Endothelial cell of umbilical vein (primary cell): ENCODE measurements at regions not wholly inside any gene's neighbourhood (a gene's known extent, or its start where the extent isn't known, plus 50 kb on each side); places are given as distances from the start of the nearest gene placed in this dataset.

Experiments used
- BruUV-seq: library from RNA; stranded (reverse); fragments of 400-500 nt; replicated peaks from 2 replicates; lab custom pipeline; 2021; lab: Mats Ljungman, UMichigan
- CTCF ChIA-PET: fragments of 300-600, 350-600 bp; sonication (Branson Sonifier 250); formaldehyde crosslinking; loops from one replicate; lab custom pipeline; 2021; ENCODE audit warnings: antibody characterized with exemption, inconsistent platforms; lab: Charles Lee
- POLR2A ChIA-PET: fragments of 300-600, 350-600 bp; sonication (Branson Sonifier 250); formaldehyde crosslinking; loops from one replicate; lab custom pipeline; 2021; ENCODE audit warnings: antibody characterized with exemption, inconsistent platforms; lab: Charles Lee
- DNase-seq: peaks from one replicate; pipeline ENCODE4 v3.0.0-alpha.2; 2011; ENCODE audit warnings: low read depth, low spot score
- FAIRE-seq: peaks from 2 replicates; lab custom pipeline; 2011; peaks lifted over from hg19 to GRCh38; lab: Jason Lieb, UNC
- H2AFZ ChIP-seq: 2 replicates; pipeline ENCODE4 v1.6.0; 2012; ENCODE audit warnings: low read depth, low read length, control low read depth, inconsistent platforms
- H3K27ac ChIP-seq: 2 replicates; pipeline ENCODE4 v1.5.1; 2011; ENCODE audit warnings: low read depth, mild to moderate bottlenecking, control low read depth, low read length, moderate library complexity; ENCODE audit not compliant: insufficient read depth
- H3K27me3 ChIP-seq, 2 experiments: 2 replicates each; pipeline versions ENCODE4 v1.6.0 to v1.6.1; 2011; ENCODE audit warnings: low read length in 2 of 2, mixed read lengths in 1 of 2; ENCODE audit not compliant: control insufficient read depth in 2 of 2, insufficient read depth in 2 of 2
- H3K36me3 ChIP-seq, 2 experiments: 2 replicates in 1 of 2; 3 replicates in 1 of 2; pipeline ENCODE4 v1.5.1; 2011; ENCODE audit warnings: low read length in 2 of 2, mild to moderate bottlenecking in 1 of 2, moderate library complexity in 1 of 2; ENCODE audit not compliant: control insufficient read depth in 2 of 2, insufficient read depth in 2 of 2; ENCODE audit errors: extremely low read depth in 1 of 2
- H3K4me1 ChIP-seq: 3 replicates; pipeline ENCODE4 v1.5.1; 2011; ENCODE audit warnings: mild to moderate bottlenecking, low read length; ENCODE audit not compliant: control insufficient read depth, insufficient read depth; ENCODE audit errors: extremely low read depth
- H3K4me2 ChIP-seq: 2 replicates; pipeline ENCODE4 v1.6.1; 2011; ENCODE audit warnings: low read length, control low read depth, mixed read lengths; ENCODE audit not compliant: insufficient read depth
- H3K4me3 ChIP-seq, 3 experiments: fragments of 200-600 bp in 1 of 3; sonication (generic), shearing (Covaris generic) in 1 of 3; replicated peaks in 1 of 3; 2 replicates each; pipeline ENCODE4 v1.5.1; 2011 to 2016; ENCODE audit warnings: control low read depth in 3 of 3, low read length in 3 of 3, mild to moderate bottlenecking in 2 of 3, inconsistent platforms in 1 of 3, low read depth in 1 of 3, moderate library complexity in 1 of 3; ENCODE audit not compliant: insufficient read depth in 1 of 3
- H3K79me2 ChIP-seq: 2 replicates; pipeline ENCODE4 v1.6.0; 2012; ENCODE audit warnings: low read length, inconsistent platforms; ENCODE audit not compliant: control insufficient read depth, insufficient read depth
- H3K9ac ChIP-seq: replicated peaks from 2 replicates; pipeline ENCODE3; 2011; ENCODE audit warnings: low read length, control low read depth; ENCODE audit not compliant: insufficient read depth; ENCODE audit errors: extremely low read depth
- H3K9me1 ChIP-seq: replicated peaks from 3 replicates; pipeline ENCODE4 v1.6.0; 2011; ENCODE audit warnings: mild to moderate bottlenecking, low read length; ENCODE audit not compliant: control insufficient read depth, insufficient read depth; ENCODE audit errors: extremely low read depth
- H3K9me3 ChIP-seq: replicated peaks from 2 replicates; pipeline ENCODE4 v1.5.1; 2012; ENCODE audit warnings: low read length, inconsistent platforms; ENCODE audit not compliant: control insufficient read depth, insufficient read depth
- H4K20me1 ChIP-seq: replicated peaks from 2 replicates; pipeline ENCODE3; 2011; ENCODE audit warnings: mild to moderate bottlenecking, low read length; ENCODE audit not compliant: control insufficient read depth, insufficient read depth; ENCODE audit errors: extremely low read depth
- CTCF ChIP-seq, 2 donors: IDR thresholded peaks; 1 replicate in 1 of 2; 2 replicates in 1 of 2; pipeline ENCODE4 v1.5.1; 2011; ENCODE audit warnings: low read length in 2 of 2, mild to moderate bottlenecking in 2 of 2, moderate library complexity in 2 of 2, control low read depth in 1 of 2, inconsistent platforms in 1 of 2, low read depth in 1 of 2; ENCODE audit not compliant: insufficient read depth in 1 of 2; ENCODE audit errors: extremely low read depth in 1 of 2
- EZH2 ChIP-seq: IDR thresholded peaks from 2 replicates; pipeline ENCODE4 v1.6.1; 2012; ENCODE audit warnings: borderline replicate concordance, low read depth, mild to moderate bottlenecking, moderate library complexity, low read length, inconsistent platforms; ENCODE audit not compliant: severe bottlenecking
- FOS ChIP-seq: IDR thresholded peaks from 2 replicates; pipeline ENCODE4 v1.6.1; 2011; ENCODE audit warnings: mild to moderate bottlenecking, low read length, moderate library complexity, borderline replicate concordance; ENCODE audit not compliant: insufficient read depth
- GATA2 ChIP-seq: IDR thresholded peaks from 2 replicates; pipeline ENCODE4 v1.7.0; 2011; ENCODE audit warnings: low read depth, mild to moderate bottlenecking, moderate library complexity, mixed read lengths, low read length; ENCODE audit not compliant: insufficient read length, insufficient read depth
- POLR2A ChIP-seq: IDR thresholded peaks from 2 replicates; pipeline ENCODE4 v1.6.1; 2012; ENCODE audit warnings: low read depth, mild to moderate bottlenecking, control low read depth, low read length
- POLR2AphosphoS5 ChIP-seq: IDR thresholded peaks from 2 replicates; pipeline ENCODE4 v1.6.1; 2012; ENCODE audit warnings: low read depth, mild to moderate bottlenecking, control low read depth, low read length, moderate library complexity; ENCODE audit not compliant: insufficient read depth
- dilution Hi-C: fragments of 300-500 bp; cut with MboI; formaldehyde crosslinking; loops from one replicate; pipeline ENCODE4 v1.15.0; 2019; ENCODE audit warnings: low sequenced_read_pairs; ENCODE audit not compliant: extremely low pct_ligation_motif_present
- intact Hi-C: fragments of 100-400 bp; cut with micrococcal nuclease; formaldehyde crosslinking; loops from one replicate; pipeline ENCODE4 v1.10.0; 2022

GRCh38 chr6:156448579-156448978 is 328.6 kb upstream of the ARID1B start:
- Histone ChIP-seq H3K9me1 (no peaks in the 10 kb centered on the region), H3K9ac (no peak overlapping the region), H3K27ac (no peak overlapping the region), H3K4me2 (no peak overlapping the region), H4K20me1 (no peaks in the 10 kb centered on the region), H3K9me3 (no peaks in the 10 kb centered on the region), H3K79me2 (no peaks in the 10 kb centered on the region), H3K36me3 (no peaks in the 10 kb centered on the region), H2AFZ (no peak overlapping the region), H3K4me3 (no peak overlapping the region), H3K27me3 (no peaks in the 10 kb centered on the region), H3K4me1 (no peaks in the 10 kb centered on the region)
- no peak for TF ChIP-seq EZH2
- POLR2A ChIA-PET, result no interaction called here
- CTCF ChIA-PET, result interaction anchor here (1.0 to 1.2 kb wide), 2 partner anchors 10 to 65 kb away, joined by 3 to 4 read pairs; no protein-coding TSS in a partner anchor
- intact Hi-C loops, result no loop called here
- DNase-seq, result no peak
- BruUV-seq, result no TSS peak
- dilution Hi-C loops, result no loop called here
- no peak for FAIRE-seq

GRCh38 chr6:156440688-156441087 is 336.5 kb upstream of the ARID1B start:
- Histone ChIP-seq H3K4me1 (no peaks in the 10 kb centered on the region), H3K4me2 (no peak overlapping the region), H3K36me3 (no peaks in the 10 kb centered on the region), H2AFZ (no peak overlapping the region), H3K79me2 (no peaks in the 10 kb centered on the region), H3K27ac (no peak overlapping the region), H4K20me1 (no peaks in the 10 kb centered on the region), H3K9ac (no peak overlapping the region), H3K4me3 (no peak overlapping the region), H3K27me3 (no peaks in the 10 kb centered on the region), H3K9me1 (no peaks in the 10 kb centered on the region), H3K9me3 (no peaks in the 10 kb centered on the region)
- no TSS peak for BruUV-seq
- FAIRE-seq (no peak), DNase-seq (no peak)
- TF ChIP-seq POLR2A (no peak), POLR2AphosphoS5 (no peak), GATA2 (no peak), CTCF (IDR thresholded peaks at IDR 0.05; ENCODE audit: extremely low read depth in 1 of 2, insufficient read depth in 1 of 2, low read depth in 1 of 2, low read length in 2 of 2) (no peak), FOS (no peak)
- intact Hi-C loops (no loop called here), dilution Hi-C loops (no loop called here)
- ChIA-PET CTCF (no interaction called here), POLR2A (no interaction called here)
